ENCODE measurements at regions not wholly inside any gene's neighbourhood (a gene's known extent, or its start where the extent isn't known, plus 50 kb on each side); places are given as distances from the start of the nearest gene placed in this dataset.

DNA sequence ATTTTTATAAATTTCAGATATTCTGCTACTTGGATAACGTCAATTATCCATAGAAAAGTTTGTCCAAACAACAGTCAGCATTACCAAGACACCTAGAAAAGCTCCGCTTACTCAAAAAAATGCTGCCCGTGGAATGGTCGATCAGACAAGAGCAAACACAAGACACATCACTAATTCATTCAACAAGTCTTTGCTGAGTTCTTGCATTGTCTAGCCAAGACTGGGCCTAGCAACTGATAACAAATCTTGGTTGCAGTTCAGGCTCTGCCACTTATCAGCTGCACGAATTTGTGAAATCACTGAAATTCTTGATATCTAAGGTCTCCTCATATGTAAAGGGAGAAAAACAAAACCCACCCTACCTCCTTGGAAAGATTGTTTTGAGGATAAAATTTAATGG, 168.3 kb downstream of the AKR1D1 start:
- TF ChIP-seq EP300 (IDR thresholded peaks at IDR 0.05) (no peak), POLR2A (IDR thresholded peaks at IDR 0.05; ENCODE audit: low read length) (no peak), CHD2 (IDR thresholded peaks at IDR 0.05; ENCODE audit: low read length, partially characterized antibody) (no peak), RFX5 (IDR thresholded peaks at IDR 0.05) (no peak), GATA3 (IDR thresholded peaks at IDR 0.05; ENCODE audit: borderline replicate concordance) (no peak)
- TF ChIP-seq, protein P1, sequence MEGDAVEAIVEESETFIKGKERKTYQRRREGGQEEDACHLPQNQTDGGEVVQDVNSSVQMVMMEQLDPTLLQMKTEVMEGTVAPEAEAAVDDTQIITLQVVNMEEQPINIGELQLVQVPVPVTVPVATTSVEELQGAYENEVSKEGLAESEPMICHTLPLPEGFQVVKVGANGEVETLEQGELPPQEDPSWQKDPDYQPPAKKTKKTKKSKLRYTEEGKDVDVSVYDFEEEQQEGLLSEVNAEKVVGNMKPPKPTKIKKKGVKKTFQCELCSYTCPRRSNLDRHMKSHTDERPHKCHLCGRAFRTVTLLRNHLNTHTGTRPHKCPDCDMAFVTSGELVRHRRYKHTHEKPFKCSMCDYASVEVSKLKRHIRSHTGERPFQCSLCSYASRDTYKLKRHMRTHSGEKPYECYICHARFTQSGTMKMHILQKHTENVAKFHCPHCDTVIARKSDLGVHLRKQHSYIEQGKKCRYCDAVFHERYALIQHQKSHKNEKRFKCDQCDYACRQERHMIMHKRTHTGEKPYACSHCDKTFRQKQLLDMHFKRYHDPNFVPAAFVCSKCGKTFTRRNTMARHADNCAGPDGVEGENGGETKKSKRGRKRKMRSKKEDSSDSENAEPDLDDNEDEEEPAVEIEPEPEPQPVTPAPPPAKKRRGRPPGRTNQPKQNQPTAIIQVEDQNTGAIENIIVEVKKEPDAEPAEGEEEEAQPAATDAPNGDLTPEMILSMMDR (IDR thresholded peaks at IDR 0.05): no peak
- TF ChIP-seq, protein P2, sequence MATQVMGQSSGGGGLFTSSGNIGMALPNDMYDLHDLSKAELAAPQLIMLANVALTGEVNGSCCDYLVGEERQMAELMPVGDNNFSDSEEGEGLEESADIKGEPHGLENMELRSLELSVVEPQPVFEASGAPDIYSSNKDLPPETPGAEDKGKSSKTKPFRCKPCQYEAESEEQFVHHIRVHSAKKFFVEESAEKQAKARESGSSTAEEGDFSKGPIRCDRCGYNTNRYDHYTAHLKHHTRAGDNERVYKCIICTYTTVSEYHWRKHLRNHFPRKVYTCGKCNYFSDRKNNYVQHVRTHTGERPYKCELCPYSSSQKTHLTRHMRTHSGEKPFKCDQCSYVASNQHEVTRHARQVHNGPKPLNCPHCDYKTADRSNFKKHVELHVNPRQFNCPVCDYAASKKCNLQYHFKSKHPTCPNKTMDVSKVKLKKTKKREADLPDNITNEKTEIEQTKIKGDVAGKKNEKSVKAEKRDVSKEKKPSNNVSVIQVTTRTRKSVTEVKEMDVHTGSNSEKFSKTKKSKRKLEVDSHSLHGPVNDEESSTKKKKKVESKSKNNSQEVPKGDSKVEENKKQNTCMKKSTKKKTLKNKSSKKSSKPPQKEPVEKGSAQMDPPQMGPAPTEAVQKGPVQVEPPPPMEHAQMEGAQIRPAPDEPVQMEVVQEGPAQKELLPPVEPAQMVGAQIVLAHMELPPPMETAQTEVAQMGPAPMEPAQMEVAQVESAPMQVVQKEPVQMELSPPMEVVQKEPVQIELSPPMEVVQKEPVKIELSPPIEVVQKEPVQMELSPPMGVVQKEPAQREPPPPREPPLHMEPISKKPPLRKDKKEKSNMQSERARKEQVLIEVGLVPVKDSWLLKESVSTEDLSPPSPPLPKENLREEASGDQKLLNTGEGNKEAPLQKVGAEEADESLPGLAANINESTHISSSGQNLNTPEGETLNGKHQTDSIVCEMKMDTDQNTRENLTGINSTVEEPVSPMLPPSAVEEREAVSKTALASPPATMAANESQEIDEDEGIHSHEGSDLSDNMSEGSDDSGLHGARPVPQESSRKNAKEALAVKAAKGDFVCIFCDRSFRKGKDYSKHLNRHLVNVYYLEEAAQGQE (IDR thresholded peaks at IDR 0.05): no peak
